Keratinocyte (primary cell): ENCODE measurements at regions not wholly inside any gene's neighbourhood (a gene's known extent, or its start where the extent isn't known, plus 50 kb on each side); places are given as distances from the start of the nearest gene placed in this dataset.

Experiments used
- DNase-seq: peaks from one replicate; pipeline ENCODE4 v3.0.0-alpha.2; 2011; ENCODE audit warnings: low read depth, missing footprints, low spot score
- FAIRE-seq: peaks from 2 replicates; lab custom pipeline; 2011; peaks lifted over from hg19 to GRCh38; lab: Jason Lieb, UNC
- H2AFZ ChIP-seq: 2 replicates; pipeline ENCODE4 v1.6.0; 2012; ENCODE audit warnings: low read length, control low read depth, inconsistent platforms; ENCODE audit not compliant: control insufficient read depth
- H3K27ac ChIP-seq: 2 replicates; pipeline ENCODE4 v1.5.1; 2011; ENCODE audit warnings: low read length; ENCODE audit not compliant: control insufficient read depth, insufficient read depth
- H3K27me3 ChIP-seq: 3 replicates; pipeline ENCODE4 v1.6.0; 2011; ENCODE audit warnings: low read length; ENCODE audit not compliant: control insufficient read depth, insufficient read depth; ENCODE audit errors: extremely low read depth
- H3K36me3 ChIP-seq, 2 experiments: 2 replicates in 1 of 2; 3 replicates in 1 of 2; pipeline ENCODE4 v1.5.1; 2011; ENCODE audit warnings: low read length in 2 of 2, mild to moderate bottlenecking in 1 of 2; ENCODE audit not compliant: control insufficient read depth in 2 of 2, insufficient read depth in 2 of 2; ENCODE audit errors: extremely low read depth in 1 of 2
- H3K4me1 ChIP-seq: 3 replicates; pipeline ENCODE4 v1.5.1; 2011; ENCODE audit warnings: low read length; ENCODE audit not compliant: control insufficient read depth, insufficient read depth; ENCODE audit errors: extremely low read depth
- H3K4me2 ChIP-seq: 3 replicates; pipeline ENCODE4 v1.6.0; 2011; ENCODE audit warnings: low read depth, low read length; ENCODE audit not compliant: control insufficient read depth, insufficient read depth; ENCODE audit errors: extremely low read depth
- H3K4me3 ChIP-seq, 3 experiments: fragments of 200-600 bp in 1 of 3; sonication (generic) in 1 of 3; 2 replicates in 2 of 3; 3 replicates in 1 of 3; pipeline ENCODE4 v1.5.1; 2011 to 2016; ENCODE audit warnings: low read length in 3 of 3, mild to moderate bottlenecking in 3 of 3, control low read depth in 2 of 3, inconsistent platforms in 1 of 3, low read depth in 1 of 3, mixed read lengths in 1 of 3, mixed run types in 1 of 3, moderate library complexity in 1 of 3; ENCODE audit not compliant: control insufficient read depth in 2 of 3, insufficient read depth in 2 of 3; ENCODE audit errors: extremely low read depth in 1 of 3
- H3K79me2 ChIP-seq: 2 replicates; pipeline ENCODE4 v1.6.0; 2012; ENCODE audit warnings: low read length; ENCODE audit not compliant: control insufficient read depth, insufficient read depth
- H3K9ac ChIP-seq: 3 replicates; pipeline ENCODE4 v1.6.0; 2011; ENCODE audit warnings: low read length; ENCODE audit not compliant: control insufficient read depth, insufficient read depth; ENCODE audit errors: extremely low read depth
- H3K9me1 ChIP-seq: 3 replicates; pipeline ENCODE4 v1.6.0; 2011; ENCODE audit warnings: low read length; ENCODE audit not compliant: control insufficient read depth, insufficient read depth; ENCODE audit errors: extremely low read depth
- H3K9me3 ChIP-seq: 2 replicates; pipeline ENCODE4 v1.5.1; 2012; ENCODE audit warnings: low read depth, low read length; ENCODE audit not compliant: control insufficient read depth
- H4K20me1 ChIP-seq: 3 replicates; pipeline ENCODE4 v1.6.0; 2011; ENCODE audit warnings: low read length; ENCODE audit not compliant: control insufficient read depth, insufficient read depth; ENCODE audit errors: extremely low read depth
- CTCF ChIP-seq, 3 experiments: IDR thresholded peaks in 1 of 3; conservative IDR thresholded peaks in 1 of 3; optimal IDR thresholded peaks in 1 of 3; 2 replicates in 2 of 3; 3 replicates in 1 of 3; pipeline versions ENCODE3 to v1.5.1; 2011; ENCODE audit warnings: low read length in 3 of 3, mild to moderate bottlenecking in 3 of 3, moderate library complexity in 2 of 3, control low read depth in 1 of 3, inconsistent platforms in 1 of 3; ENCODE audit not compliant: insufficient read depth in 2 of 3; ENCODE audit errors: extremely low read depth in 1 of 3
- EZH2 ChIP-seq: IDR thresholded peaks from one replicate; pipeline ENCODE4 v1.6.1; 2012; ENCODE audit warnings: inconsistent platforms, mild to moderate bottlenecking, low read length, moderate library complexity
- dilution Hi-C: fragments of 300-500 bp; cut with MboI; formaldehyde crosslinking; loops from one replicate; pipeline ENCODE4 v1.7.0; 2020; ENCODE audit warnings: low sequenced_read_pairs; ENCODE audit not compliant: extremely low pct_ligation_motif_present

GRCh38 chr12:115519887-115520286 is 757.6 kb downstream of the MED13L start:
- H3K27me3 ChIP-seq: no peaks in the 10 kb centered on the region
- H3K4me3 ChIP-seq: no peak overlapping the region
- TF ChIP-seq EZH2 (no peak), CTCF (optimal IDR thresholded peaks at IDR 0.05 in 1 of 3, IDR thresholded peaks at IDR 0.05 in 1 of 3, conservative IDR thresholded peaks at IDR 0.05 in 1 of 3; ENCODE audit: extremely low read depth in 1 of 3, insufficient read depth in 2 of 3, low read length in 3 of 3) (no peak)
- H3K9me3 ChIP-seq: no peaks in the 10 kb centered on the region
- no peaks in the 10 kb centered on the region for H3K36me3 ChIP-seq
- no peaks in the 10 kb centered on the region for H3K4me1 ChIP-seq
- dilution Hi-C loops: no loop called here
- H2AFZ ChIP-seq: no peak overlapping the region
- FAIRE-seq (no peak), DNase-seq (no peak)
- H3K79me2 ChIP-seq: no peaks in the 10 kb centered on the region
- H3K27ac ChIP-seq: no peak overlapping the region
- H4K20me1 ChIP-seq: no peaks in the 10 kb centered on the region
- H3K9ac ChIP-seq: no peak overlapping the region
- H3K4me2 ChIP-seq: no peak overlapping the region
- H3K9me1 ChIP-seq: no peaks in the 10 kb centered on the region

GRCh38 chr12:115519359-115519758 is 758.1 kb downstream of the MED13L start:
- Histone ChIP-seq H2AFZ (no peak overlapping the region), H3K79me2 (no peaks in the 10 kb centered on the region), H3K36me3 (no peaks in the 10 kb centered on the region), H3K9ac (no peak overlapping the region), H3K27me3 (no peaks in the 10 kb centered on the region), H3K9me1 (no peaks in the 10 kb centered on the region), H4K20me1 (no peaks in the 10 kb centered on the region), H3K4me2 (no peak overlapping the region), H3K9me3 (no peaks in the 10 kb centered on the region), H3K4me3 (no peak overlapping the region), H3K27ac (no peak overlapping the region), H3K4me1 (no peaks in the 10 kb centered on the region)
- no peak for TF ChIP-seq EZH2
- no peak for TF ChIP-seq CTCF (optimal IDR thresholded peaks at IDR 0.05 in 1 of 3, IDR thresholded peaks at IDR 0.05 in 1 of 3, conservative IDR thresholded peaks at IDR 0.05 in 1 of 3; ENCODE audit: extremely low read depth in 1 of 3, insufficient read depth in 2 of 3, low read length in 3 of 3)
- DNase-seq: no peak
- FAIRE-seq: no peak
- dilution Hi-C loops: no loop called here
